Liver (tissue), 3 donors: ENCODE measurements at regions not wholly inside any gene's neighbourhood (a gene's known extent, or its start where the extent isn't known, plus 50 kb on each side); places are given as distances from the start of the nearest gene placed in this dataset.

Experiments used
- FOXA2 ChIP-seq: IDR thresholded peaks from 2 replicates; pipeline ENCODE4 v1.6.1; 2016; ENCODE audit warnings: antibody characterized with exemption
- GABPA ChIP-seq, 2 donors: IDR thresholded peaks in 1 of 2; conservative IDR thresholded peaks in 1 of 2; 2 replicates each; pipeline ENCODE4 v1.6.1; 2016; ENCODE audit warnings: antibody characterized with exemption in 2 of 2, mild to moderate bottlenecking in 1 of 2, moderate library complexity in 1 of 2
- TAF1 ChIP-seq: conservative IDR thresholded peaks from 2 replicates; pipeline ENCODE4 v1.6.1; 2016; ENCODE audit warnings: antibody characterized with exemption, mild to moderate bottlenecking
- YY1 ChIP-seq: IDR thresholded peaks from 2 replicates; pipeline ENCODE4 v1.6.1; 2016; ENCODE audit warnings: antibody characterized with exemption, mild to moderate bottlenecking
- TF ChIP-seq, protein P1 (sequence below): fragments of 150-350 bp; IDR thresholded peaks from 2 replicates; pipeline ENCODE4 v1.5.1; 2017; ENCODE audit warnings: improper control_type of control experiment, low read depth, low read length; ENCODE audit not compliant: missing input control
- TF ChIP-seq, protein P2 (sequence below): IDR thresholded peaks from 2 replicates; pipeline ENCODE4 v1.6.1; 2016; ENCODE audit warnings: antibody characterized with exemption, mild to moderate bottlenecking
- TF ChIP-seq, protein P3 (sequence below): IDR thresholded peaks from 2 replicates; pipeline ENCODE4 v1.6.1; 2016; ENCODE audit warnings: antibody characterized with exemption
- donor health status: healthy.
- donor health status: healthy.

DNA sequence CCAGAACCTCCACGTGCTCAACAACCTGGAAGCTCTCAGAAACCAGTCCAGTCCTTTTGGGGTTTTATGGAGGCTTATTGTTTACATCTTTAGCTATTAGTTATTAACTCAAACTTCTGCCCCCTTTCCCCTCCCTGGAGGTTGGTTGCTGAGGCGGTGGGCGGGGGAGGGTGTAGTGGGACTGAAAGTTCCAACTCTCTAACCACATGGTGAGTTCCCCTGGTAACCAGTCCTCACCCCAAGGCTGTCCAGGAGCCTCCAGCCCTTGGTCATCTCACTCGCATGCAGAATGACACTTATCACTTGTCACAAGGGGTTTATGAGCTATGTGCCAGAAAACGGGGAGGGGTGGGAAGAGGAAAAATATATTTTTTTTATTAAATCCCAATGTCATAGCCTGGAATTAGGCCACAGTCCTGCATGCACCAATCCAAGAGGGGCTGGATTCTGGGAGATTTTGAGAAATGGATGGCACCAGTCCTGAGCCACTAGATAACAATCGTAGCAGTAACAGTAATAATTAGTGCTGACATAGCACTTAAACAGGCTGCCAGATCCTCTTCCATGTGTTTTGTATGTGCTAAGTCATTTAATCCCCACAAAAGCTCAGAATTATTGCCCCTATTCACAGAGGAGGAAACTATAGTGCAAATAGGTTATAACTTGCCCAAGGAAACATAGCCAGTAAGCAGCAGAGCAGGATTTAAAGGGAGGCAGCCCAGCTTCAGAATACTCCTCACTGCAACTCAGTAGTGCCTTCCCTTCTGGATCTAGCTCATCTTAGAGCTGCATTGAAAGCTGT, 85.7 kb downstream of the CRYGS start:
- TF ChIP-seq, protein P1, sequence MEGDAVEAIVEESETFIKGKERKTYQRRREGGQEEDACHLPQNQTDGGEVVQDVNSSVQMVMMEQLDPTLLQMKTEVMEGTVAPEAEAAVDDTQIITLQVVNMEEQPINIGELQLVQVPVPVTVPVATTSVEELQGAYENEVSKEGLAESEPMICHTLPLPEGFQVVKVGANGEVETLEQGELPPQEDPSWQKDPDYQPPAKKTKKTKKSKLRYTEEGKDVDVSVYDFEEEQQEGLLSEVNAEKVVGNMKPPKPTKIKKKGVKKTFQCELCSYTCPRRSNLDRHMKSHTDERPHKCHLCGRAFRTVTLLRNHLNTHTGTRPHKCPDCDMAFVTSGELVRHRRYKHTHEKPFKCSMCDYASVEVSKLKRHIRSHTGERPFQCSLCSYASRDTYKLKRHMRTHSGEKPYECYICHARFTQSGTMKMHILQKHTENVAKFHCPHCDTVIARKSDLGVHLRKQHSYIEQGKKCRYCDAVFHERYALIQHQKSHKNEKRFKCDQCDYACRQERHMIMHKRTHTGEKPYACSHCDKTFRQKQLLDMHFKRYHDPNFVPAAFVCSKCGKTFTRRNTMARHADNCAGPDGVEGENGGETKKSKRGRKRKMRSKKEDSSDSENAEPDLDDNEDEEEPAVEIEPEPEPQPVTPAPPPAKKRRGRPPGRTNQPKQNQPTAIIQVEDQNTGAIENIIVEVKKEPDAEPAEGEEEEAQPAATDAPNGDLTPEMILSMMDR = no peak
- TF ChIP-seq, protein P2, sequence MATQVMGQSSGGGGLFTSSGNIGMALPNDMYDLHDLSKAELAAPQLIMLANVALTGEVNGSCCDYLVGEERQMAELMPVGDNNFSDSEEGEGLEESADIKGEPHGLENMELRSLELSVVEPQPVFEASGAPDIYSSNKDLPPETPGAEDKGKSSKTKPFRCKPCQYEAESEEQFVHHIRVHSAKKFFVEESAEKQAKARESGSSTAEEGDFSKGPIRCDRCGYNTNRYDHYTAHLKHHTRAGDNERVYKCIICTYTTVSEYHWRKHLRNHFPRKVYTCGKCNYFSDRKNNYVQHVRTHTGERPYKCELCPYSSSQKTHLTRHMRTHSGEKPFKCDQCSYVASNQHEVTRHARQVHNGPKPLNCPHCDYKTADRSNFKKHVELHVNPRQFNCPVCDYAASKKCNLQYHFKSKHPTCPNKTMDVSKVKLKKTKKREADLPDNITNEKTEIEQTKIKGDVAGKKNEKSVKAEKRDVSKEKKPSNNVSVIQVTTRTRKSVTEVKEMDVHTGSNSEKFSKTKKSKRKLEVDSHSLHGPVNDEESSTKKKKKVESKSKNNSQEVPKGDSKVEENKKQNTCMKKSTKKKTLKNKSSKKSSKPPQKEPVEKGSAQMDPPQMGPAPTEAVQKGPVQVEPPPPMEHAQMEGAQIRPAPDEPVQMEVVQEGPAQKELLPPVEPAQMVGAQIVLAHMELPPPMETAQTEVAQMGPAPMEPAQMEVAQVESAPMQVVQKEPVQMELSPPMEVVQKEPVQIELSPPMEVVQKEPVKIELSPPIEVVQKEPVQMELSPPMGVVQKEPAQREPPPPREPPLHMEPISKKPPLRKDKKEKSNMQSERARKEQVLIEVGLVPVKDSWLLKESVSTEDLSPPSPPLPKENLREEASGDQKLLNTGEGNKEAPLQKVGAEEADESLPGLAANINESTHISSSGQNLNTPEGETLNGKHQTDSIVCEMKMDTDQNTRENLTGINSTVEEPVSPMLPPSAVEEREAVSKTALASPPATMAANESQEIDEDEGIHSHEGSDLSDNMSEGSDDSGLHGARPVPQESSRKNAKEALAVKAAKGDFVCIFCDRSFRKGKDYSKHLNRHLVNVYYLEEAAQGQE = no peak
- no peak for TF ChIP-seq FOXA2
- TF ChIP-seq GABPA (IDR thresholded peaks at IDR 0.05 in 1 of 2, conservative IDR thresholded peaks at IDR 0.05 in 1 of 2) = no peak
- no peak for TF ChIP-seq YY1
- TF ChIP-seq, protein P3, sequence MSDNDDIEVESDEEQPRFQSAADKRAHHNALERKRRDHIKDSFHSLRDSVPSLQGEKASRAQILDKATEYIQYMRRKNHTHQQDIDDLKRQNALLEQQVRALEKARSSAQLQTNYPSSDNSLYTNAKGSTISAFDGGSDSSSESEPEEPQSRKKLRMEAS = no peak
- TF ChIP-seq TAF1 = no peak
